GM13977 (cell line): ENCODE measurements at regions not wholly inside any gene's neighbourhood (a gene's known extent, or its start where the extent isn't known, plus 50 kb on each side); places are given as distances from the start of the nearest gene placed in this dataset.

Experiments
- DNase-seq: peaks from one replicate; pipeline ENCODE4 v3.0.0; 2012; ENCODE audit warnings: low spot score
- CTCF ChIP-seq: IDR thresholded peaks from 2 replicates; pipeline ENCODE4 v1.5.1; 2012; ENCODE audit warnings: mild to moderate bottlenecking, control low read depth; ENCODE audit not compliant: insufficient read depth; ENCODE audit errors: extremely low read depth, missing control alignments
- in situ Hi-C: fragments of 300-500 bp; cut with MboI; formaldehyde crosslinking; loops from one replicate; pipeline ENCODE4 v1.12.0; 2022; ENCODE audit warnings: low sequenced_read_pairs, low pct_unique_long_range_greater_than_20kb, mixed read lengths, inconsistent platforms; ENCODE audit not compliant: unreplicated experiment

DNA sequence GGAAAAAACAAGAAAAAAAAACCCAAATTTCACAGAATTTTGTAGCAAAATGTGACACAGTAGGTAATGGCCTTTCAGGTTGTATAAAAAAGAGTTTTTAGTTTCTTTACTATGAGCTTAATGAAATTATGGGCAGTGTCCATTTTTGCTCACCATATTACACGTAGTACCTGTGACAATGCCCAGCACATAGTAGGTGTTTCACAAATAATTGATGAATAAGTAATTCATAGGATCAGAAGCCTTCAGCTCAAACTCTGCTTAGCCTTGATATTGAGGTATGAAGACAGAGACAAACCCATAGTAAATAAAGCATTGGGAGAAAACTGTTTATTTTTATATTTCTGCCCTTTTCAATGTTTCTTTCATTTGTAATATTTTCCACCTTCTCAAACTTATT is 97.2 kb downstream of the LHX9 start:
- no peak for DNase-seq
- in situ Hi-C loops: no loop called here
- TF ChIP-seq CTCF: no peak

GRCh38 chr1:198015309-198015708 is 98.1 kb downstream of the LHX9 start:
- no peak for TF ChIP-seq CTCF
- no peak for DNase-seq
- in situ Hi-C loops: no loop called here

GRCh38 chr1:198018529-198018928 is 101.4 kb downstream of the LHX9 start:
- no peak for TF ChIP-seq CTCF
- in situ Hi-C loops: no loop called here
- no peak for DNase-seq

GRCh38 chr1:198019126-198019525 is 102.0 kb downstream of the LHX9 start:
- in situ Hi-C loops: no loop called here
- TF ChIP-seq CTCF: no peak
- DNase-seq: no peak

DNA sequence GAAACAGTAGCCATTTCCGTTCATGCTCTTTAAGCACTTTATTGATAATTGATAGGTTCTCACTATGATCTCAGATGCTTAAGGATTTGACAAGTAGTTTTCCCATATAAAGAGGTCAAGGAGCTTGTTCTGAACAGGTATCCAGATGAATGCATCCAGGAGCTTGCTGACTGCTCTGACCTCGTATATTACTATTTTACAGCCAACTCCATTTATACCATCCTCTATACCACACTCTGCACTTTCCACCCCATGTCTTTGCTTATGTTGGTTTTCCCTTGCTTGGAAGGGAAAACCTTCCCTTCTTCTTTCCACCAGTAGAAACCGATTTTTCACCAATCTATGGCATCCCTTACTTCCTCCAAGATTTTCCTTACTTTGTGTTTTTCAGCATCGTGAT is 107.2 kb downstream of the LHX9 start:
- TF ChIP-seq CTCF: no peak
- no peak for DNase-seq
- in situ Hi-C loops: no loop called here

- no peak for TF ChIP-seq CTCF
- in situ Hi-C loops: no loop called here
- DNase-seq: no peak
These were observed 107.6 kb downstream of the LHX9 start for GRCh38 chr1:198024782-198025181.

DNA sequence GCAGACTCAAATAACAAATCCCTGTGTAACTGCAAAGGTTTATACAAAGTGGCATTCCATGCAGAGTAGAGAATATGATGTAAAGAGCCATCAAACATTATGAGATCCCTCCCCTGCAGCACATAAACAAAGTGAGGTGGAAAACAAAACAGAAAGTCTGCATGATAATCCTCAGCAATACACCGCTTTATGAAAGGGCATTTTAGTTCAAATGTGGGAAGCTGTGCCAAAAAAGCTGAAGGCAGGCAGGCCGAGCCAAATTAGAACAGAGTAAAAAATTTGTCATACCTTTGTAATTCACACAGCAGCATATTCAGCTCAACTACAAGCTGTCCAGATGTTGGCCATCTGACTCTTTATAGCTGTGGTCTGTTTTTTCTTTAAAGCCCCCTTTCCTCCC is 113.5 kb downstream of the LHX9 start:
- TF ChIP-seq CTCF: no peak
- no peak for DNase-seq
- in situ Hi-C loops: no loop called here
